Neural progenitor cell (in vitro differentiated cells): ENCODE measurements at regions not wholly inside any gene's neighbourhood (a gene's known extent, or its start where the extent isn't known, plus 50 kb on each side); places are given as distances from the start of the nearest gene placed in this dataset.

Experiments used
- CTCF ChIP-seq: fragments of 200-600 bp; sonication (generic); IDR thresholded peaks from 2 replicates; pipeline ENCODE4 v1.5.1; 2017; ENCODE audit warnings: antibody characterized with exemption, mild to moderate bottlenecking
- EZH2phosphoT487 ChIP-seq: fragments of 200-600 bp; sonication (generic); IDR thresholded peaks from 2 replicates; pipeline ENCODE4 v1.6.1; 2017; ENCODE audit warnings: antibody characterized with exemption

GRCh38 chr1:60877376-60877775, 205.0 kb upstream of the NFIA start:
- TF ChIP-seq CTCF (no peak), EZH2phosphoT487 (no peak)
